Smooth muscle cell (in vitro differentiated cells): ENCODE measurements at regions not wholly inside any gene's neighbourhood (a gene's known extent, or its start where the extent isn't known, plus 50 kb on each side); places are given as distances from the start of the nearest gene placed in this dataset.

Experiments used
- DNase-seq: peaks from one replicate; lab custom pipeline; 2025; ENCODE audit not compliant: unreplicated experiment; lab: John Stamatoyannopoulos, UW
- H2AFZ ChIP-seq: fragments of 200-600 bp; sonication (generic); 2 replicates; pipeline ENCODE4 v1.6.0; 2016; ENCODE audit warnings: antibody characterized with exemption, low read depth, mild to moderate bottlenecking
- H3F3A ChIP-seq: fragments of 200-600 bp; sonication (generic); 2 replicates; pipeline ENCODE4 v1.6.0; 2017; ENCODE audit warnings: antibody characterized with exemption, low read depth
- H3K27ac ChIP-seq: fragments of 200-600 bp; sonication (generic); 2 replicates; pipeline ENCODE4 v1.5.1; 2016; ENCODE audit warnings: low read depth, mild to moderate bottlenecking
- H3K27me3 ChIP-seq: fragments of 200-600 bp; sonication (generic); 2 replicates; pipeline ENCODE4 v1.6.1; 2016; ENCODE audit warnings: low read depth, mild to moderate bottlenecking
- H3K36me3 ChIP-seq: fragments of 200-600 bp; sonication (generic); 2 replicates; pipeline ENCODE4 v1.5.1; 2016; ENCODE audit warnings: low read depth
- H3K4me1 ChIP-seq: fragments of 200-600 bp; sonication (generic); 2 replicates; pipeline ENCODE4 v1.5.1; 2016; ENCODE audit warnings: low read depth
- H3K4me2 ChIP-seq: fragments of 200-600 bp; sonication (generic); 2 replicates; pipeline ENCODE4 v1.6.0; 2016; ENCODE audit warnings: mild to moderate bottlenecking
- H3K4me3 ChIP-seq: fragments of 200-600 bp; sonication (generic); 2 replicates; pipeline ENCODE4 v1.5.1; 2016; ENCODE audit warnings: mild to moderate bottlenecking
- H3K79me2 ChIP-seq: fragments of 200-600 bp; sonication (generic); 2 replicates; pipeline ENCODE4 v1.6.0; 2016; ENCODE audit warnings: low read depth, mild to moderate bottlenecking
- H3K9ac ChIP-seq: fragments of 200-600 bp; sonication (generic); 2 replicates; pipeline ENCODE4 v1.6.0; 2016; ENCODE audit warnings: low read depth
- H3K9me3 ChIP-seq: fragments of 200-600 bp; sonication (generic); replicated peaks from 2 replicates; pipeline ENCODE4 v1.5.1; 2016; ENCODE audit warnings: low read depth
- H4K20me1 ChIP-seq: fragments of 200-600 bp; sonication (generic); 2 replicates; pipeline ENCODE4 v1.6.0; 2016; ENCODE audit warnings: low read depth
- WGBS: methylation state at CpG from one replicate; pipeline ENCODE4 v1.1.7; 2016; ENCODE audit warnings: low lambda C conversion rate; 5-methylcytosine and 5-hydroxymethylcytosine counted together
- TF ChIP-seq, protein P1 (sequence below): fragments of 200-600 bp; sonication (generic); IDR thresholded peaks from 2 replicates; pipeline ENCODE4 v1.5.1; 2017; ENCODE audit warnings: borderline replicate concordance, mild to moderate bottlenecking, antibody characterized with exemption; ENCODE audit not compliant: insufficient read depth, poor library complexity, severe bottlenecking

- no peak overlapping the region for H3K9ac ChIP-seq
- no peak overlapping the region for H3K27ac ChIP-seq
- no peak overlapping the region for H3K4me2 ChIP-seq
- H3K9me3 ChIP-seq: no peaks in the 10 kb centered on the region
- WGBS: 86% methylated on average over 3 of the region's 3 CpGs
- no peaks in the 10 kb centered on the region for H3K79me2 ChIP-seq
- no peak for DNase-seq
- no peak overlapping the region for H3K4me3 ChIP-seq
- H3K27me3 ChIP-seq: no peaks in the 10 kb centered on the region
- peaks cover 18% of the 10 kb centered on the region for H3K4me1 ChIP-seq
- peaks cover 4% of the 10 kb centered on the region for H3F3A ChIP-seq
- H4K20me1 ChIP-seq: no peaks in the 10 kb centered on the region
- H3K36me3 ChIP-seq: no peaks in the 10 kb centered on the region
- TF ChIP-seq, protein P1, sequence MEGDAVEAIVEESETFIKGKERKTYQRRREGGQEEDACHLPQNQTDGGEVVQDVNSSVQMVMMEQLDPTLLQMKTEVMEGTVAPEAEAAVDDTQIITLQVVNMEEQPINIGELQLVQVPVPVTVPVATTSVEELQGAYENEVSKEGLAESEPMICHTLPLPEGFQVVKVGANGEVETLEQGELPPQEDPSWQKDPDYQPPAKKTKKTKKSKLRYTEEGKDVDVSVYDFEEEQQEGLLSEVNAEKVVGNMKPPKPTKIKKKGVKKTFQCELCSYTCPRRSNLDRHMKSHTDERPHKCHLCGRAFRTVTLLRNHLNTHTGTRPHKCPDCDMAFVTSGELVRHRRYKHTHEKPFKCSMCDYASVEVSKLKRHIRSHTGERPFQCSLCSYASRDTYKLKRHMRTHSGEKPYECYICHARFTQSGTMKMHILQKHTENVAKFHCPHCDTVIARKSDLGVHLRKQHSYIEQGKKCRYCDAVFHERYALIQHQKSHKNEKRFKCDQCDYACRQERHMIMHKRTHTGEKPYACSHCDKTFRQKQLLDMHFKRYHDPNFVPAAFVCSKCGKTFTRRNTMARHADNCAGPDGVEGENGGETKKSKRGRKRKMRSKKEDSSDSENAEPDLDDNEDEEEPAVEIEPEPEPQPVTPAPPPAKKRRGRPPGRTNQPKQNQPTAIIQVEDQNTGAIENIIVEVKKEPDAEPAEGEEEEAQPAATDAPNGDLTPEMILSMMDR: no peak
- H2AFZ ChIP-seq: no peak overlapping the region
Observed at GRCh38 chr6:81929828-81930227, 177.3 kb upstream of the TENT5A start.

GRCh38 chr6:81925201-81925600, 172.7 kb upstream of the TENT5A start:
- Histone ChIP-seq H3K4me2 (no peak overlapping the region), H3K9ac (no peak overlapping the region), H3K4me1 (peaks cover 18% of the 10 kb centered on the region), H3K79me2 (no peaks in the 10 kb centered on the region), H3K9me3 (no peaks in the 10 kb centered on the region), H3K36me3 (no peaks in the 10 kb centered on the region), H3K4me3 (no peak overlapping the region), H3F3A (peaks cover 4% of the 10 kb centered on the region), H2AFZ (no peak overlapping the region), H3K27me3 (no peaks in the 10 kb centered on the region), H4K20me1 (no peaks in the 10 kb centered on the region), H3K27ac (no peak overlapping the region)
- 96% methylated on average over 1 of the region's 1 CpG for WGBS
- DNase-seq: no peak
- TF ChIP-seq, protein P1: no peak

GRCh38 chr6:81909981-81910900, 157.8 kb upstream of the TENT5A start:
- DNase-seq: no peak
- peak overlapping the region; percentile 20 for H3K4me2 ChIP-seq
- peaks cover 15% of the 10 kb centered on the region for H3F3A ChIP-seq
- H3K9ac ChIP-seq: no peak overlapping the region
- peak overlapping the region; percentile 67 for H3K27ac ChIP-seq
- no peaks in the 10 kb centered on the region for H3K4me1 ChIP-seq
- H3K79me2 ChIP-seq: no peaks in the 10 kb centered on the region
- peak overlapping the region; percentile 22 for H2AFZ ChIP-seq
- H3K36me3 ChIP-seq: no peaks in the 10 kb centered on the region
- no peaks in the 10 kb centered on the region for H4K20me1 ChIP-seq
- no peak overlapping the region for H3K4me3 ChIP-seq
- WGBS: 55% methylated on average over 5 of the region's 5 CpGs
- H3K27me3 ChIP-seq: no peaks in the 10 kb centered on the region
- H3K9me3 ChIP-seq: no peaks in the 10 kb centered on the region
- TF ChIP-seq, protein P1: no peak
